Astrocyte of the cerebellum (primary cell): ENCODE measurements at regions not wholly inside any gene's neighbourhood (a gene's known extent, or its start where the extent isn't known, plus 50 kb on each side); places are given as distances from the start of the nearest gene placed in this dataset.
A peak's percentile ranks its signal among the peaks of the same experiment; 100 is the strongest.
"Not testable (repeated sequence)": the region's sequence is repeated elsewhere in the genome, so short reads cannot be mapped to it uniquely, and the experiment has no call there.

Experiments used
- DNase-seq: peaks from one replicate; pipeline ENCODE4 v3.0.0-alpha.2; 2011; ENCODE audit warnings: low read depth
- H3K4me3 ChIP-seq: 2 replicates; pipeline ENCODE4 v1.5.1; 2011; ENCODE audit warnings: mild to moderate bottlenecking, low read depth, low read length, moderate library complexity
- CTCF ChIP-seq: IDR thresholded peaks from 2 replicates; pipeline ENCODE4 v1.5.1; 2012; ENCODE audit warnings: low read length, low read depth, moderate library complexity, mild to moderate bottlenecking; ENCODE audit errors: missing control alignments
- in situ Hi-C: cut with HindIII; loops from 2 replicates; pipeline ENCODE4 v1.10.0; 2017; ENCODE audit warnings: low sequenced_read_pairs

- no peak for DNase-seq
- in situ Hi-C loops = no loop called here
- no peak overlapping the region for H3K4me3 ChIP-seq
- TF ChIP-seq CTCF = no peak
Measured at GRCh38 chr9:31183866-31184265, 1200.6 kb upstream of the ACO1 start.

- in situ Hi-C loops = no loop called here
- no peak for TF ChIP-seq CTCF
- DNase-seq = no peak
- H3K4me3 ChIP-seq = no peak overlapping the region
Measured at GRCh38 chr9:31185831-31186230, 1198.6 kb upstream of the ACO1 start.

- DNase-seq = peak; percentile 32
- H3K4me3 ChIP-seq = no peak overlapping the region
- TF ChIP-seq CTCF = no peak
- in situ Hi-C loops = no loop called here
Measured at GRCh38 chr9:31188496-31188895, 1195.9 kb upstream of the ACO1 start.

- TF ChIP-seq CTCF = no peak
- H3K4me3 ChIP-seq = no peak overlapping the region
- in situ Hi-C loops = no loop called here
- no peak for DNase-seq
Measured at GRCh38 chr9:31210978-31211570, 1173.4 kb upstream of the ACO1 start.

GRCh38 chr9:31229976-31230375 is 1154.5 kb upstream of the ACO1 start:
- H3K4me3 ChIP-seq, in situ Hi-C loops, DNase-seq: not testable (repeated sequence)

- in situ Hi-C loops = no loop called here
- no peak for DNase-seq
- no peak for TF ChIP-seq CTCF
- no peak overlapping the region for H3K4me3 ChIP-seq
Measured at GRCh38 chr9:31232485-31232884, 1152.0 kb upstream of the ACO1 start.

- no peak overlapping the region for H3K4me3 ChIP-seq
- in situ Hi-C loops = no loop called here
- no peak for DNase-seq
- no peak for TF ChIP-seq CTCF
Measured at GRCh38 chr9:31236344-31236743, 1148.1 kb upstream of the ACO1 start.
